ENCODE measurements at regions not wholly inside any gene's neighbourhood (a gene's known extent, or its start where the extent isn't known, plus 50 kb on each side); places are given as distances from the start of the nearest gene placed in this dataset.
A peak's percentile ranks its signal among the peaks of the same experiment; 100 is the strongest.

GRCh38 chr4:126291886-126292285 is 977.1 kb downstream of the FAT4 start:
- H3K9ac ChIP-seq (ENCODE audit: low read length), result no peak overlapping the region
- no peak overlapping the region for H2AFZ ChIP-seq (ENCODE audit: low read depth, low read length)
- no peaks in the 10 kb centered on the region for H4K20me1 ChIP-seq (ENCODE audit: insufficient read depth, low read length)
- H3K4me1 ChIP-seq (ENCODE audit: low read length), result peaks cover 14% of the 10 kb centered on the region; the same call in 1 of the 2 replicates
- H3K27ac ChIP-seq (ENCODE audit: low read length), result no peak overlapping the region
- no peaks in the 10 kb centered on the region for H3K9me3 ChIP-seq (ENCODE audit: insufficient read depth, low read length)
- no peaks in the 10 kb centered on the region for H3K36me3 ChIP-seq (replicated peaks; ENCODE audit: low read depth, low read length)
- no peaks in the 10 kb centered on the region for H3K27me3 ChIP-seq (ENCODE audit: low read depth, low read length)
- no peaks in the 10 kb centered on the region for H3K79me2 ChIP-seq (ENCODE audit: low read length)
- TF ChIP-seq EZH2phosphoT487 (IDR thresholded peaks at IDR 0.05; ENCODE audit: low read depth), result no peak
- no peak for TF ChIP-seq CTCF (IDR thresholded peaks at IDR 0.05; ENCODE audit: low read depth, low read length)
- H3K4me3 ChIP-seq (ENCODE audit: low read length), result no peak overlapping the region
- H3K4me2 ChIP-seq (ENCODE audit: low read length), result no peak overlapping the region

- Histone ChIP-seq H4K20me1 (ENCODE audit: insufficient read depth, low read length) (no peaks in the 10 kb centered on the region), H3K27ac (ENCODE audit: low read length) (no peak overlapping the region), H3K4me3 (ENCODE audit: low read length) (no peak overlapping the region), H3K9me3 (ENCODE audit: insufficient read depth, low read length) (peaks cover 11% of the 10 kb centered on the region), H3K9ac (ENCODE audit: low read length) (no peak overlapping the region), H3K4me1 (ENCODE audit: low read length) (peaks cover 10% of the 10 kb centered on the region; the same call in 1 of the 2 replicates), H3K36me3 (replicated peaks; ENCODE audit: low read depth, low read length) (peaks cover 2% of the 10 kb centered on the region), H3K79me2 (ENCODE audit: low read length) (no peaks in the 10 kb centered on the region), H2AFZ (ENCODE audit: low read depth, low read length) (no peak overlapping the region), H3K27me3 (ENCODE audit: low read depth, low read length) (no peaks in the 10 kb centered on the region), H3K4me2 (ENCODE audit: low read length) (no peak overlapping the region)
- TF ChIP-seq EZH2phosphoT487 (IDR thresholded peaks at IDR 0.05; ENCODE audit: low read depth), result no peak
- TF ChIP-seq CTCF (IDR thresholded peaks at IDR 0.05; ENCODE audit: low read depth, low read length), result no peak
These were observed 983.5 kb downstream of the FAT4 start for GRCh38 chr4:126298271-126298670.

- H3K27ac ChIP-seq (ENCODE audit: low read length), result no peak overlapping the region
- H2AFZ ChIP-seq (ENCODE audit: low read depth, low read length), result no peak overlapping the region
- H3K27me3 ChIP-seq (ENCODE audit: low read depth, low read length), result no peaks in the 10 kb centered on the region
- TF ChIP-seq EZH2phosphoT487 (IDR thresholded peaks at IDR 0.05; ENCODE audit: low read depth) (no peak), CTCF (IDR thresholded peaks at IDR 0.05; ENCODE audit: low read depth, low read length) (no peak)
- H4K20me1 ChIP-seq (ENCODE audit: insufficient read depth, low read length), result no peaks in the 10 kb centered on the region
- H3K4me2 ChIP-seq (ENCODE audit: low read length), result no peak overlapping the region
- H3K9ac ChIP-seq (ENCODE audit: low read length), result no peak overlapping the region
- no peak overlapping the region for H3K4me3 ChIP-seq (ENCODE audit: low read length)
- peaks cover 4% of the 10 kb centered on the region; the same call in 1 of the 2 replicates for H3K9me3 ChIP-seq (ENCODE audit: insufficient read depth, low read length)
- no peaks in the 10 kb centered on the region for H3K4me1 ChIP-seq (ENCODE audit: low read length)
- H3K36me3 ChIP-seq (replicated peaks; ENCODE audit: low read depth, low read length), result no peaks in the 10 kb centered on the region
- H3K79me2 ChIP-seq (ENCODE audit: low read length), result no peaks in the 10 kb centered on the region
These were observed 991.6 kb downstream of the FAT4 start for GRCh38 chr4:126306152-126306869.

GRCh38 chr4:126318376-126318775 is 1003.6 kb downstream of the FAT4 start:
- H3K27ac ChIP-seq (ENCODE audit: low read length), result no peak overlapping the region

More at GRCh38 chr4:126318376-126318775, 1003.6 kb downstream of the FAT4 start:
- H3K9me3 ChIP-seq (ENCODE audit: insufficient read depth, low read length), result no peaks in the 10 kb centered on the region
- no peaks in the 10 kb centered on the region for H4K20me1 ChIP-seq (ENCODE audit: insufficient read depth, low read length)
- H3K27me3 ChIP-seq (ENCODE audit: low read depth, low read length), result no peaks in the 10 kb centered on the region
- TF ChIP-seq CTCF (IDR thresholded peaks at IDR 0.05; ENCODE audit: low read depth, low read length) (no peak), EZH2phosphoT487 (IDR thresholded peaks at IDR 0.05; ENCODE audit: low read depth) (no peak)
- no peaks in the 10 kb centered on the region for H3K79me2 ChIP-seq (ENCODE audit: low read length)
- no peaks in the 10 kb centered on the region for H3K4me1 ChIP-seq (ENCODE audit: low read length)
- no peak overlapping the region for H3K9ac ChIP-seq (ENCODE audit: low read length)
- no peaks in the 10 kb centered on the region for H3K36me3 ChIP-seq (replicated peaks; ENCODE audit: low read depth, low read length)
- no peak overlapping the region for H3K4me2 ChIP-seq (ENCODE audit: low read length)
- 0 out of 2 replicates have a peak overlapping the region, but pooled peaks have one; percentile 50 for H2AFZ ChIP-seq (ENCODE audit: low read depth, low read length)
- H3K4me3 ChIP-seq (ENCODE audit: low read length), result no peak overlapping the region
